Liver (tissue), 8 donors: ENCODE measurements at regions not wholly inside any gene's neighbourhood (a gene's known extent, or its start where the extent isn't known, plus 50 kb on each side); places are given as distances from the start of the nearest gene placed in this dataset.

Source experiments
- DNase-seq: peaks from one replicate; pipeline ENCODE4 v3.0.0-alpha.2; 2017; ENCODE audit warnings: low spot score
- H3K27ac ChIP-seq, 2 donors: one replicate each; pipeline ENCODE4 v1.7.0; 2013; ENCODE audit warnings: inconsistent platforms in 2 of 2, low read length in 2 of 2, control low read depth in 1 of 2, low read depth in 1 of 2, mild to moderate bottlenecking in 1 of 2
- H3K27me3 ChIP-seq, 4 donors: one replicate each; pipeline versions ENCODE4 v1.6.1 to v1.7.0; 2013; ENCODE audit warnings: low read length in 3 of 4, inconsistent platforms in 1 of 4, mild to moderate bottlenecking in 1 of 4, moderate library complexity in 1 of 4; ENCODE audit not compliant: control insufficient read depth in 4 of 4, insufficient read depth in 4 of 4
- H3K36me3 ChIP-seq, 4 donors: one replicate each; pipeline versions ENCODE4 v1.6.1 to v1.7.0; 2013; ENCODE audit warnings: low read length in 3 of 4, mild to moderate bottlenecking in 3 of 4, low read depth in 1 of 4, moderate library complexity in 1 of 4; ENCODE audit not compliant: control insufficient read depth in 4 of 4, insufficient read depth in 3 of 4
- H3K4me1 ChIP-seq, 4 donors: one replicate each; pipeline versions ENCODE4 v1.6.1 to v1.7.0; 2013; ENCODE audit warnings: low read length in 3 of 4, mild to moderate bottlenecking in 3 of 4, moderate library complexity in 1 of 4; ENCODE audit not compliant: control insufficient read depth in 4 of 4, insufficient read depth in 4 of 4
- H3K4me3 ChIP-seq, 3 donors: one replicate each; pipeline versions ENCODE4 v1.6.1 to v1.7.0; 2013; ENCODE audit warnings: low read length in 3 of 3, control low read depth in 1 of 3, low read depth in 1 of 3, mild to moderate bottlenecking in 1 of 3
- H3K9ac ChIP-seq, 2 donors: one replicate each; pipeline ENCODE4 v1.7.0; 2013; ENCODE audit warnings: low read length in 2 of 2, mild to moderate bottlenecking in 2 of 2, moderate library complexity in 2 of 2, control low read depth in 1 of 2, low read depth in 1 of 2
- H3K9me3 ChIP-seq, 4 donors: one replicate each; pipeline versions ENCODE4 v1.6.1 to v1.7.0; 2013; ENCODE audit warnings: low read length in 3 of 4; ENCODE audit not compliant: control insufficient read depth in 4 of 4
- CTCF ChIP-seq: fragments of 150-350 bp; IDR thresholded peaks from 2 replicates; pipeline ENCODE4 v1.5.1; 2017; ENCODE audit warnings: improper control_type of control experiment, low read depth, low read length; ENCODE audit not compliant: missing input control
- EGR1 ChIP-seq, 2 donors: IDR thresholded peaks; 2 replicates each; pipeline ENCODE4 v1.6.1; 2016 to 2018; ENCODE audit warnings: antibody characterized with exemption in 2 of 2, low read depth in 2 of 2
- FOXA1 ChIP-seq: IDR thresholded peaks from 2 replicates; pipeline ENCODE4 v1.6.1; 2016; ENCODE audit warnings: antibody characterized with exemption
- GABPA ChIP-seq, 2 donors: IDR thresholded peaks in 1 of 2; conservative IDR thresholded peaks in 1 of 2; 2 replicates each; pipeline ENCODE4 v1.6.1; 2016; ENCODE audit warnings: antibody characterized with exemption in 2 of 2, mild to moderate bottlenecking in 1 of 2, moderate library complexity in 1 of 2
- HNF4A ChIP-seq, 2 donors: conservative IDR thresholded peaks; 2 replicates each; pipeline ENCODE4 v1.6.1; 2016; ENCODE audit warnings: antibody characterized with exemption in 2 of 2, mild to moderate bottlenecking in 2 of 2
- JUND ChIP-seq, 2 donors: IDR thresholded peaks; 2 replicates each; pipeline ENCODE4 v1.6.1; 2016; ENCODE audit warnings: antibody characterized with exemption in 2 of 2
- MAX ChIP-seq: IDR thresholded peaks from 2 replicates; pipeline ENCODE4 v1.6.1; 2016; ENCODE audit warnings: antibody characterized with exemption
- RAD21 ChIP-seq, 2 donors: IDR thresholded peaks; 2 replicates each; pipeline ENCODE4 v1.6.1; 2016; ENCODE audit warnings: antibody characterized with exemption in 2 of 2, mild to moderate bottlenecking in 2 of 2
- RXRA ChIP-seq, 2 donors: IDR thresholded peaks; 2 replicates each; pipeline ENCODE4 v1.6.1; 2017 to 2018; ENCODE audit warnings: antibody characterized with exemption in 2 of 2, mild to moderate bottlenecking in 1 of 2
- SP1 ChIP-seq: IDR thresholded peaks from 2 replicates; pipeline ENCODE4 v1.6.1; 2018; ENCODE audit warnings: antibody characterized with exemption, mild to moderate bottlenecking
- TAF1 ChIP-seq: conservative IDR thresholded peaks from 2 replicates; pipeline ENCODE4 v1.6.1; 2016; ENCODE audit warnings: antibody characterized with exemption, mild to moderate bottlenecking
- YY1 ChIP-seq: IDR thresholded peaks from 2 replicates; pipeline ENCODE4 v1.6.1; 2016; ENCODE audit warnings: antibody characterized with exemption, mild to moderate bottlenecking
- ZBTB33 ChIP-seq: IDR thresholded peaks from 2 replicates; pipeline ENCODE4 v1.6.1; 2016; ENCODE audit warnings: antibody characterized with exemption
- WGBS: extraction: QIAGEN DNeasy Blood & Tissue Kit; methylation state at CpG from one replicate; pipeline ENCODE4 v1.1.7; 2013; 5-methylcytosine and 5-hydroxymethylcytosine counted together
- donor health status: healthy.
- donor health status: healthy.
- donor health status: healthy.
- donor health status: healthy.
- donor health status: healthy.

GRCh38 chr16:20191566-20191965 lies 117.9 kb upstream of the GPR139 start:
- no peaks in the 10 kb centered on the region for H3K4me1 ChIP-seq
- H3K27ac ChIP-seq: no peak overlapping the region
- TF ChIP-seq JUND (IDR thresholded peaks at IDR 0.05): no peak
- no peak for TF ChIP-seq RXRA (IDR thresholded peaks at IDR 0.05)
- no peak for TF ChIP-seq GABPA (IDR thresholded peaks at IDR 0.05 in 1 of 2, conservative IDR thresholded peaks at IDR 0.05 in 1 of 2)
- no peak for TF ChIP-seq YY1
- H3K36me3 ChIP-seq: no peaks in the 10 kb centered on the region
- H3K4me3 ChIP-seq: no peak overlapping the region
- no peaks in the 10 kb centered on the region for H3K9me3 ChIP-seq
- no peak overlapping the region for H3K9ac ChIP-seq
- H3K27me3 ChIP-seq: peaks cover 0 to 2% (median 0%) of the 10 kb centered on the region in 4 donors
- no peak for DNase-seq

GRCh38 chr16:20181949-20182348 lies 108.3 kb upstream of the GPR139 start:
- DNase-seq: no peak

GRCh38 chr16:20181416-20181815 lies 107.7 kb upstream of the GPR139 start:
- Histone ChIP-seq H3K9ac (no peak overlapping the region), H3K4me1 (no peaks in the 10 kb centered on the region), H3K9me3 (no peaks in the 10 kb centered on the region), H3K36me3 (no peaks in the 10 kb centered on the region), H3K4me3 (no peak overlapping the region), H3K27ac (no peak overlapping the region), H3K27me3 (no peaks in the 10 kb centered on the region)
- TF ChIP-seq FOXA1: no peak
- TF ChIP-seq TAF1: no peak
- TF ChIP-seq MAX: no peak
- TF ChIP-seq YY1: no peak
- no peak for TF ChIP-seq RAD21 (IDR thresholded peaks at IDR 0.05)
- no peak for TF ChIP-seq JUND (IDR thresholded peaks at IDR 0.05)
- TF ChIP-seq HNF4A (conservative IDR thresholded peaks at IDR 0.05): no peak
- TF ChIP-seq ZBTB33: no peak
- no peak for TF ChIP-seq CTCF
- TF ChIP-seq SP1: no peak
- TF ChIP-seq GABPA (IDR thresholded peaks at IDR 0.05 in 1 of 2, conservative IDR thresholded peaks at IDR 0.05 in 1 of 2): no peak
- TF ChIP-seq EGR1 (IDR thresholded peaks at IDR 0.05; ENCODE audit: low read depth in 2 of 2): no peak
- WGBS: 88% methylated on average over 4 of the region's 4 CpGs
- DNase-seq: no peak

More at GRCh38 chr16:20181949-20182348, 108.3 kb upstream of the GPR139 start:
- Histone ChIP-seq H3K4me1 (no peaks in the 10 kb centered on the region), H3K36me3 (no peaks in the 10 kb centered on the region), H3K4me3 (no peak overlapping the region), H3K27me3 (no peaks in the 10 kb centered on the region), H3K9ac (no peak overlapping the region), H3K9me3 (no peaks in the 10 kb centered on the region), H3K27ac (no peak overlapping the region)
- 45% methylated on average over 3 of the region's 3 CpGs for WGBS
- no peak for TF ChIP-seq ZBTB33
